Upper lobe of right lung (tissue), 1 donor: ENCODE measurements at regions not wholly inside any gene's neighbourhood (a gene's known extent, or its start where the extent isn't known, plus 50 kb on each side); places are given as distances from the start of the nearest gene placed in this dataset.
"Not testable (repeated sequence)": the region's sequence is repeated elsewhere in the genome, so short reads cannot be mapped to it uniquely, and the experiment has no call there.

Experiments
- ATAC-seq: fragments of 200-7000 bp; cut with Tn5 transposase; one replicate; pipeline ENCODE4 v1.9.1; 2020; ENCODE audit warnings: mild to moderate bottlenecking, moderate library complexity
- DNase-seq: peaks from one replicate; pipeline ENCODE4 v3.0.0-alpha.2; 2020
- H3K27ac ChIP-seq: fragments of 200-600 bp; one replicate; pipeline ENCODE4 v1.8.0; 2022
- H3K27me3 ChIP-seq: fragments of 200-600 bp; one replicate; pipeline ENCODE4 v1.8.0; 2022; ENCODE audit warnings: mild to moderate bottlenecking
- H3K36me3 ChIP-seq: fragments of 200-600 bp; one replicate; pipeline ENCODE4 v1.8.0; 2022
- H3K4me1 ChIP-seq: fragments of 200-600 bp; one replicate; pipeline ENCODE4 v1.8.0; 2022
- H3K4me3 ChIP-seq: fragments of 200-600 bp; one replicate; pipeline ENCODE4 v1.8.0; 2022; ENCODE audit warnings: mild to moderate bottlenecking
- H3K9me3 ChIP-seq: fragments of 200-600 bp; one replicate; pipeline ENCODE4 v1.8.0; 2022
- intact Hi-C: fragments of 100-400 bp; cut with DNase I; formaldehyde crosslinking; loops from one replicate; pipeline ENCODE4 v1.11.0; 2022
- TF ChIP-seq, protein P1 (sequence below): fragments of 200-600 bp; IDR thresholded peaks from one replicate; pipeline ENCODE4 v1.8.0; 2022; ENCODE audit warnings: antibody characterized with exemption
- donor health status: DM: no; HTN: yes; CAD: no; lungs with severe emphysema.

DNA sequence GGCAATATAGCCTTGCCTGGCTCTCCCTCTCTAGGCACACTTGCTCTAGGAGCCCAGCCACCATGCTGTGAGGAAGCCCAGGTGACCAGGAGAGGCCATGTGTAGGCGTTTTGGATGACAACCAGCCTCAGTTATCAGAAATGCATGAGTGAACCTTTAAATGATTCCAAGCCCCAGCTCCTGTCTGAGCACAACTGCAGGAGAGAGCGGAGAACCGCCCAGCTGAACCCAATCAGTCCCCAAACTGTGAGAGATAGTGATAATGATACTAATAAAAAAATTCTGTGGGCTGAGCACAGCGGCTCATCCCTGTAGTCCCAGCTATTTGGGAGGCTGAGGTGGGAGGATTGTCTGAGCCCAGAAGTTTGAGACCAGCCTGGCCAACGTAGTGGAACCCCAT, 83.8 kb upstream of the TOX2 start:
- intact Hi-C loops = loop anchor here (10.0 kb wide), 1 partner anchor 254 kb away; no protein-coding TSS in a partner anchor
- no peaks in the 10 kb centered on the region for H3K9me3 ChIP-seq
- TF ChIP-seq, protein P1, sequence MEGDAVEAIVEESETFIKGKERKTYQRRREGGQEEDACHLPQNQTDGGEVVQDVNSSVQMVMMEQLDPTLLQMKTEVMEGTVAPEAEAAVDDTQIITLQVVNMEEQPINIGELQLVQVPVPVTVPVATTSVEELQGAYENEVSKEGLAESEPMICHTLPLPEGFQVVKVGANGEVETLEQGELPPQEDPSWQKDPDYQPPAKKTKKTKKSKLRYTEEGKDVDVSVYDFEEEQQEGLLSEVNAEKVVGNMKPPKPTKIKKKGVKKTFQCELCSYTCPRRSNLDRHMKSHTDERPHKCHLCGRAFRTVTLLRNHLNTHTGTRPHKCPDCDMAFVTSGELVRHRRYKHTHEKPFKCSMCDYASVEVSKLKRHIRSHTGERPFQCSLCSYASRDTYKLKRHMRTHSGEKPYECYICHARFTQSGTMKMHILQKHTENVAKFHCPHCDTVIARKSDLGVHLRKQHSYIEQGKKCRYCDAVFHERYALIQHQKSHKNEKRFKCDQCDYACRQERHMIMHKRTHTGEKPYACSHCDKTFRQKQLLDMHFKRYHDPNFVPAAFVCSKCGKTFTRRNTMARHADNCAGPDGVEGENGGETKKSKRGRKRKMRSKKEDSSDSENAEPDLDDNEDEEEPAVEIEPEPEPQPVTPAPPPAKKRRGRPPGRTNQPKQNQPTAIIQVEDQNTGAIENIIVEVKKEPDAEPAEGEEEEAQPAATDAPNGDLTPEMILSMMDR = no peak

DNA sequence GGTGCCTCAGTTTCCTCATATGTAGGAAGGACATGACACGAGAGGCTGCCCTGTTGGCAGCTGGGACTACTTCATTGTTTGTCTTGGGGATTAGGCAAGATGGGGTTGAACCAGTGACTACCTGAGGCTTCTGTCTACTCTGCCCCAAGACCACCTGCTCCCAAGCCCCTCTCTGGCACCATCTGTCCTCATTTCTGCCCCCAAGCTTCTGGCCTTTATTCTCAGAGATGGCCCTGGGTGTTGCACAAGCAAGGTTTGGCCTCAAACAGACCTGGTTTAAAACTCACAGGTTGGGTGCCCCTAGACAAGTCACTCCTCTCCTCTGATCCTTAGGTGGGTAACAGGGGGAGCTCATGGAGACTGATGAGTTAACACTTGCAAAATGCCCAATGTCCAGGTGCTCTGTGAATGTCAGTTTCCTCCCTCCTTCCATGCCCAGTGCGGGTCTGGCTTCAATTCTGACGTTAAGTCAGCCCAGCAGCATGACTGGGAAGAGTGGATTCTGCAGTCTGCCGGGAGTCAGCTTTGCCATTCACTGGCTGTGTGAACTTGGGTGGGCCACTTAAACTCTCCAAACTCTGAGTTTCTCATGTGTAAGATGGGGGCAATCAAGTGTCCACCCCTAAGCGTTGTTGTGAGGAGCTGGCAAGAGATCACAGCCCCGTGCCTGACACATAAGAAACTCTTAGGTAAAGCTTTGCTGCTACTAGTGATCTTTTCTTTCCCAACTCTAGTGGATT, 84.5 kb upstream of the TOX2 start:
- Histone ChIP-seq H3K4me3 (no peak overlapping the region), H3K4me1 (no peaks in the 10 kb centered on the region), H3K27ac (no peak overlapping the region), H3K36me3 (no peaks in the 10 kb centered on the region), H3K27me3 (no peaks in the 10 kb centered on the region), H3K9me3 (no peaks in the 10 kb centered on the region)
- intact Hi-C loops = loop anchor here (10.0 kb wide), 1 partner anchor 255 kb away; no protein-coding TSS in a partner anchor
- ATAC-seq (no peak), DNase-seq (no peak)
- TF ChIP-seq, protein P1 = no peak

More for the DNA sequence above, 83.8 kb upstream of the TOX2 start:
- Histone ChIP-seq H3K27me3 (no peaks in the 10 kb centered on the region), H3K4me3 (no peak overlapping the region), H3K4me1 (no peaks in the 10 kb centered on the region), H3K36me3 (no peaks in the 10 kb centered on the region), H3K27ac (no peak overlapping the region)
- ATAC-seq = no peak
- DNase-seq = no peak

DNA sequence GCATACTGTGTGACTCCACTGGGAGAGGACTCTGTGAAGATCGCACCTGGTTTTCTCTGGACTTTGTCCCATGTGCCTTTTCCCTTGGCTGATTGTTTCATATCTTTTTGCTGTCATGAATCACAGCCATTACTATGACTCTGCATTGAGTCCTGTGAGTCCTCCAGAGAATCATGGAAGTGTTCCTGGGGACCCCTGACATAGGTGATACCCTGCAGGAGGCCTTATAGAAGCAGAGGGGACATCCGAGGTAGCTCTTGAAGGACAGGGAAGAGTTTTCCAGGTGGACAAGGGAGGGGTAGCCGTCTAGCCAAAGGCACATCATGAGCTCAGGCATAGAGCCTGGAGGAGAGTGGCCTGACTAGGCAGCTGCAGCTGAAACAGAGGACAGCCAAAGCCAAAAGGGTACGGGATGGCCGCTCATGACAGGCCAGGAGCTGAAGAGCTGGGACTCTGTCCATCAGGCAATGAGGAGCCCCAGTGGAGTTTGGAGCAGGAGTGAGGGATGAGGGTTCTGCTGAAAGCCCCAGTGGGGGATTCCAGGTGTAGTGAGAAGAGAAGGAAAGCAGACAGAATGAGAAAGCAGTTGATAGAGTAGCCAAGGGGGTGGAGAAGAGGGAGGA, 86.6 kb upstream of the TOX2 start:
- no peaks in the 10 kb centered on the region for H3K36me3 ChIP-seq
- TF ChIP-seq, protein P1 = no peak
- intact Hi-C loops = no loop called here
- DNase-seq = no peak
- no peaks in the 10 kb centered on the region for H3K27me3 ChIP-seq
- no peak overlapping the region for H3K4me3 ChIP-seq
- no peaks in the 10 kb centered on the region for H3K4me1 ChIP-seq
- H3K27ac ChIP-seq = no peak overlapping the region
- no peak for ATAC-seq
- no peaks in the 10 kb centered on the region for H3K9me3 ChIP-seq

DNA sequence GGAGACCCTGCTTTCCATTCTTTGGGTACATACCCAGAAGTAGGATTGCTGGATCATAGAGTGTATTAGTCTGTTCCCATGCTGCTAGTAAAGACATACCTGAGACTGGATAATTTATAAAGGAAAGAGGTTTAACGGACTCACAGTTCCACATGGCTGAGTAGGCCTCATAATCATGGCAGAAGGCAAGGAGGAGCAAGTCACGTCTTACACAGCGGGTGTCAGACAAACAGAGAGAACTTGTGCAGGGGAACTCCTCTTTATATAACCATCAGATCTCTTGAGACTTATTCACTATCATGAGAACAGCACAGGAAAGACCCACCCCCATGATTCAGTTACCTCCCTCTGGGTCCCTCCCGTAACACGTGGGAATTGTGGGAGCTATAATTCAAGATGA, 87.7 kb upstream of the TOX2 start:
- H3K36me3 ChIP-seq, ATAC-seq, DNase-seq, H3K9me3 ChIP-seq, H3K27ac ChIP-seq, intact Hi-C loops, H3K27me3 ChIP-seq, H3K4me3 ChIP-seq, H3K4me1 ChIP-seq: not testable (repeated sequence)

DNA sequence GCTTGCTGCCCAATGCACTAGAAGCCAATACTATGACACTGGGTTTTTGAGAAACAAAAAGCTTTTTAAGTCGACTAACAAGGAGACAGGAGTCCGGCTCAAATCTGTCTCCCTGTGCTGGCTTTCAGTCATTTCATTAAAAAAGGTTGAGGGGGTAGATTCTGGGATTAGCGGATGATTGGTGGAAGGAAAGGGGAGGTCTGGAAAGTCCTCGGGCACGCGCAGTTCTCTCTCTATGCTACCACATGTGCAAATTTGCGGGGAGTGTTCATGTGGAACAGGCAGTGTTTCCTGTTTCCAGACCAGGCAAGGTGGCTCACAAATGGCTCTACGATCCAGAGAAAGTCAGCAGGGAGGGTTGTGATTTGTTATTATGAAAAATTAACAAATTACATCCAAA, 89.1 kb upstream of the TOX2 start:
- intact Hi-C loops = no loop called here
- no peak for ATAC-seq

DNA sequence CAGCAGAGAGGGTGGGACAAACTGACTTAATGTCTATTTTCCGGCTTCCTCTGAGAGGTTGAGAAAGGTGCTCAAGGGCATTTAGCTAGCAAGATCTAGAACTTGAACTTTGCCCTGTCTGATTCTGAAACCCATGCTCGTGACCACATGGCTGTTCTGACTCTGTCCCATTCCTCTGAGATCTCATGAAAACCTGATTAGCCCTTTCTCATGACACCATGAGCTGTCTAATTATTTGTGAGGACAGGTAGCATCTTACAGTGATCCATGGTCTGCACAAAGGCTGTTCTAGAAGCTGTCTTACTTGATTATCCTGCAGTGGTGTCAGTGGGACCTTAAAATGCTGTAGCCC, 89.6 kb upstream of the TOX2 start:
- Histone ChIP-seq H3K9me3 (no peaks in the 10 kb centered on the region), H3K4me3 (no peak overlapping the region), H3K36me3 (no peaks in the 10 kb centered on the region), H3K27ac (no peak overlapping the region), H3K27me3 (no peaks in the 10 kb centered on the region), H3K4me1 (no peaks in the 10 kb centered on the region)
- no peak for DNase-seq
- intact Hi-C loops = no loop called here
- TF ChIP-seq, protein P1 = no peak
- ATAC-seq = no peak

More for the DNA sequence above, 89.1 kb upstream of the TOX2 start:
- H3K27ac ChIP-seq = no peak overlapping the region
- DNase-seq = peak; percentile 5
- no peaks in the 10 kb centered on the region for H3K4me1 ChIP-seq
- H3K4me3 ChIP-seq = no peak overlapping the region
- no peaks in the 10 kb centered on the region for H3K36me3 ChIP-seq
- TF ChIP-seq, protein P1 = no peak
- no peaks in the 10 kb centered on the region for H3K9me3 ChIP-seq
- H3K27me3 ChIP-seq = no peaks in the 10 kb centered on the region
